Ovary (tissue), 3 donors: ENCODE measurements at regions not wholly inside any gene's neighbourhood (a gene's known extent, or its start where the extent isn't known, plus 50 kb on each side); places are given as distances from the start of the nearest gene placed in this dataset.

ENCODE experiments used
- CTCF ChIP-seq, 3 donors: fragments of 450-650 bp in 2 of 3; fragments of 200-600 bp in 1 of 3; IDR thresholded peaks; one replicate each; pipeline versions ENCODE4 v1.5.1 to v1.8.0; 2016 to 2022; ENCODE audit warnings: antibody characterized with exemption in 3 of 3, mild to moderate bottlenecking in 1 of 3
- POLR2A ChIP-seq: fragments of 450-650 bp; IDR thresholded peaks from one replicate; pipeline ENCODE4 v1.6.1; 2017; ENCODE audit warnings: antibody characterized with exemption, mild to moderate bottlenecking, moderate library complexity
- donor health status: DM: no; HTN: no; CAD: no.

GRCh38 chrX:66731398-66731797, 92.5 kb upstream of the EDA2R start:
- TF ChIP-seq CTCF (IDR thresholded peaks at IDR 0.05) (no peak), POLR2A (no peak)
